ENCODE measurements at regions not wholly inside any gene's neighbourhood (a gene's known extent, or its start where the extent isn't known, plus 50 kb on each side); places are given as distances from the start of the nearest gene placed in this dataset.

- Histone ChIP-seq H3K4me2 (no peak overlapping the region), H3K27ac (no peak overlapping the region), H3K79me2 (ENCODE audit: insufficient read depth, low read depth) (no peaks in the 10 kb centered on the region)
These were observed 962.6 kb downstream of the LRFN5 start for GRCh38 chr14:42569227-42569626.

GRCh38 chr14:42565556-42565955 is 958.9 kb downstream of the LRFN5 start:
- no peak overlapping the region for H3K4me3 ChIP-seq (IDR thresholded peaks at IDR 0.05; ENCODE audit: insufficient read depth, low read depth, low read length)
- H3K27ac ChIP-seq: no peak overlapping the region
- H2AFZ ChIP-seq (ENCODE audit: low read depth): no peak overlapping the region
- no peak for TF ChIP-seq CTCF (conservative IDR thresholded peaks at IDR 0.05; ENCODE audit: low read depth, low read length)
- H3K9ac ChIP-seq: no peak overlapping the region
- H3K27me3 ChIP-seq (ENCODE audit: insufficient read depth, low read depth): no peaks in the 10 kb centered on the region
- no peak overlapping the region for H3K4me2 ChIP-seq
- no peaks in the 10 kb centered on the region for H3K36me3 ChIP-seq (ENCODE audit: insufficient read depth)
- no peaks in the 10 kb centered on the region for H3K79me2 ChIP-seq (ENCODE audit: insufficient read depth, low read depth)
- no peaks in the 10 kb centered on the region for H3K4me1 ChIP-seq (ENCODE audit: low read depth, poor library complexity, severe bottlenecking)
- no peaks in the 10 kb centered on the region for H4K20me1 ChIP-seq (ENCODE audit: insufficient read depth)

More at GRCh38 chr14:42569227-42569626, 962.6 kb downstream of the LRFN5 start:
- TF ChIP-seq CTCF (conservative IDR thresholded peaks at IDR 0.05; ENCODE audit: low read depth, low read length): no peak
- Histone ChIP-seq H3K27me3 (ENCODE audit: insufficient read depth, low read depth) (no peaks in the 10 kb centered on the region), H3K36me3 (ENCODE audit: insufficient read depth) (no peaks in the 10 kb centered on the region), H3K9ac (no peak overlapping the region), H3K4me3 (IDR thresholded peaks at IDR 0.05; ENCODE audit: insufficient read depth, low read depth, low read length) (no peak overlapping the region), H4K20me1 (ENCODE audit: insufficient read depth) (no peaks in the 10 kb centered on the region), H2AFZ (ENCODE audit: low read depth) (no peak overlapping the region), H3K4me1 (ENCODE audit: low read depth, poor library complexity, severe bottlenecking) (no peaks in the 10 kb centered on the region)

- Histone ChIP-seq H3K4me1 (ENCODE audit: low read depth, poor library complexity, severe bottlenecking) (no peaks in the 10 kb centered on the region), H3K36me3 (ENCODE audit: insufficient read depth) (no peaks in the 10 kb centered on the region), H3K79me2 (ENCODE audit: insufficient read depth, low read depth) (no peaks in the 10 kb centered on the region), H2AFZ (ENCODE audit: low read depth) (no peak overlapping the region), H3K27me3 (ENCODE audit: insufficient read depth, low read depth) (no peaks in the 10 kb centered on the region), H3K4me3 (IDR thresholded peaks at IDR 0.05; ENCODE audit: insufficient read depth, low read depth, low read length) (no peak overlapping the region), H3K27ac (no peak overlapping the region), H3K9ac (no peak overlapping the region), H3K4me2 (no peak overlapping the region), H4K20me1 (ENCODE audit: insufficient read depth) (no peaks in the 10 kb centered on the region)
- TF ChIP-seq CTCF (conservative IDR thresholded peaks at IDR 0.05; ENCODE audit: low read depth, low read length): no peak
These were observed 956.6 kb downstream of the LRFN5 start for GRCh38 chr14:42563313-42563712.

- H3K9ac ChIP-seq: no peak overlapping the region
- H3K79me2 ChIP-seq (ENCODE audit: insufficient read depth, low read depth): no peaks in the 10 kb centered on the region
- H3K27me3 ChIP-seq (ENCODE audit: insufficient read depth, low read depth): no peaks in the 10 kb centered on the region
- H3K4me1 ChIP-seq (ENCODE audit: low read depth, poor library complexity, severe bottlenecking): no peaks in the 10 kb centered on the region
- no peak overlapping the region for H3K27ac ChIP-seq
- H3K4me2 ChIP-seq: no peak overlapping the region
- no peak overlapping the region for H2AFZ ChIP-seq (ENCODE audit: low read depth)
- no peak overlapping the region for H3K4me3 ChIP-seq (IDR thresholded peaks at IDR 0.05; ENCODE audit: insufficient read depth, low read depth, low read length)
- no peaks in the 10 kb centered on the region for H4K20me1 ChIP-seq (ENCODE audit: insufficient read depth)
- no peaks in the 10 kb centered on the region for H3K36me3 ChIP-seq (ENCODE audit: insufficient read depth)
- TF ChIP-seq CTCF (conservative IDR thresholded peaks at IDR 0.05; ENCODE audit: low read depth, low read length): no peak
These were observed 949.9 kb downstream of the LRFN5 start for GRCh38 chr14:42556551-42556950.

Data from KMS-11 (cell line).